GM19025 (cell line): ENCODE measurements at regions not wholly inside any gene's neighbourhood (a gene's known extent, or its start where the extent isn't known, plus 50 kb on each side); places are given as distances from the start of the nearest gene placed in this dataset.

Experiments
- ATAC-seq: cut with Tn5 transposase; IDR thresholded peaks from one replicate; pipeline ENCODE4 v1.9.1; 2021; ENCODE audit warnings: mild to moderate bottlenecking, low read depth, moderate library complexity; ENCODE audit not compliant: unreplicated experiment

GRCh38 chr5:86968301-86968753 lies 299.4 kb upstream of the RASA1 start:
- no peak for ATAC-seq

- ATAC-seq, result no peak
These were observed 297.3 kb upstream of the RASA1 start for GRCh38 chr5:86970361-86970760.

GRCh38 chr5:86971034-86971571 lies 296.6 kb upstream of the RASA1 start:
- no peak for ATAC-seq

GRCh38 chr5:86974955-86975354 lies 292.7 kb upstream of the RASA1 start:
- no peak for ATAC-seq

GRCh38 chr5:86977190-86977589 lies 290.5 kb upstream of the RASA1 start:
- ATAC-seq, result no peak

GRCh38 chr5:86977808-86978207 lies 289.9 kb upstream of the RASA1 start:
- ATAC-seq, result no peak

- ATAC-seq, result no peak
These were observed 287.8 kb upstream of the RASA1 start for GRCh38 chr5:86979811-86980411.

GRCh38 chr5:86981898-86982297 lies 285.8 kb upstream of the RASA1 start:
- ATAC-seq, result no peak

GRCh38 chr5:86983208-86983607 lies 284.5 kb upstream of the RASA1 start:
- no peak for ATAC-seq

GRCh38 chr5:86986837-86987236 lies 280.8 kb upstream of the RASA1 start:
- ATAC-seq, result no peak

GRCh38 chr5:86997516-86997915 lies 270.2 kb upstream of the RASA1 start:
- ATAC-seq, result no peak

- ATAC-seq, result no peak
These were observed 267.7 kb upstream of the RASA1 start for GRCh38 chr5:86999951-87000350.

GRCh38 chr5:87002485-87002884 lies 265.2 kb upstream of the RASA1 start:
- ATAC-seq, result no peak

GRCh38 chr5:87004101-87004500 lies 263.6 kb upstream of the RASA1 start:
- no peak for ATAC-seq

GRCh38 chr5:87007737-87008136 lies 259.9 kb upstream of the RASA1 start:
- no peak for ATAC-seq

GRCh38 chr5:87008751-87009560 lies 258.7 kb upstream of the RASA1 start:
- no peak for ATAC-seq

GRCh38 chr5:87010736-87011135 lies 256.9 kb upstream of the RASA1 start:
- no peak for ATAC-seq

GRCh38 chr5:87015901-87016300 lies 251.8 kb upstream of the RASA1 start:
- no peak for ATAC-seq

- ATAC-seq, result no peak
These were observed 247.4 kb upstream of the RASA1 start for GRCh38 chr5:87020099-87020934.

- no peak for ATAC-seq
These were observed 245.3 kb upstream of the RASA1 start for GRCh38 chr5:87022415-87022814.

- ATAC-seq, result no peak
These were observed 240.1 kb upstream of the RASA1 start for GRCh38 chr5:87027570-87027969.
